IMR-90 (cell line): ENCODE measurements at regions not wholly inside any gene's neighbourhood (a gene's known extent, or its start where the extent isn't known, plus 50 kb on each side); places are given as distances from the start of the nearest gene placed in this dataset.

Experiments
- ATAC-seq: fragments of 200-7000 bp; cut with Tn5 transposase; 2 replicates; pipeline ENCODE4 v1.9.1; 2020; ENCODE audit warnings: low read depth, mild to moderate bottlenecking, moderate library complexity
- BruUV-seq: library from RNA; stranded (reverse); fragments of 400-500 nt; replicated peaks from 2 replicates; lab custom pipeline; 2021; lab: Mats Ljungman, UMichigan
- CTCF ChIA-PET: fragments of 300-600 bp; formaldehyde crosslinking; extraction: SDS; loops from one replicate; lab custom pipeline; 2021; ENCODE audit warnings: antibody characterized with exemption; lab: Yijun Ruan, JAX
- POLR2A ChIA-PET: fragments of 300-600 bp; sonication (Branson Sonifier 250); formaldehyde crosslinking; loops from one replicate; lab custom pipeline; 2022; ENCODE audit warnings: antibody characterized with exemption; ENCODE audit not compliant: unreplicated experiment; lab: Charles Lee
- DNase-seq: peaks from one replicate; pipeline ENCODE4 v3.0.0; 2013
- H2AFZ ChIP-seq: replicated peaks from 2 replicates; pipeline ENCODE3; 2013; ENCODE audit warnings: low read length, mild to moderate bottlenecking; ENCODE audit not compliant: poor library complexity
- H2AK5ac ChIP-seq: 2 replicates; pipeline ENCODE4 v1.6.1; 2013; ENCODE audit warnings: low read depth, low read length, inconsistent platforms
- H2AK9ac ChIP-seq: replicated peaks from 2 replicates; pipeline ENCODE3; 2013; ENCODE audit warnings: mild to moderate bottlenecking, low read depth, low read length, moderate library complexity; ENCODE audit not compliant: poor library complexity
- H2BK120ac ChIP-seq: 2 replicates; pipeline ENCODE4 v1.6.1; 2013; ENCODE audit warnings: low read depth, low read length, inconsistent platforms
- H2BK15ac ChIP-seq: 3 replicates; pipeline ENCODE4 v1.6.1; 2013; ENCODE audit warnings: low read depth, low read length, inconsistent platforms
- H2BK20ac ChIP-seq: 2 replicates; pipeline ENCODE4 v1.6.1; 2013; ENCODE audit warnings: low read depth, mild to moderate bottlenecking, inconsistent platforms, low read length, moderate library complexity
- H2BK5ac ChIP-seq: 2 replicates; pipeline ENCODE4 v1.6.1; 2013; ENCODE audit warnings: mild to moderate bottlenecking, low read depth, low read length, inconsistent platforms; ENCODE audit not compliant: poor library complexity, severe bottlenecking
- H3K14ac ChIP-seq: replicated peaks from 2 replicates; pipeline ENCODE4 v1.6.1; 2013; ENCODE audit warnings: low read depth, low read length, inconsistent platforms
- H3K18ac ChIP-seq: 2 replicates; pipeline ENCODE4 v1.6.1; 2013; ENCODE audit warnings: low read depth, low read length, control low read depth
- H3K23ac ChIP-seq: 2 replicates; pipeline ENCODE4 v1.6.1; 2013; ENCODE audit warnings: low read depth, low read length, inconsistent platforms
- H3K27ac ChIP-seq: 2 replicates; pipeline ENCODE4 v1.5.1; 2013; ENCODE audit warnings: mild to moderate bottlenecking, control low read depth, low read length; ENCODE audit not compliant: insufficient read depth
- H3K27me3 ChIP-seq: 2 replicates; pipeline ENCODE4 v1.6.1; 2013; ENCODE audit warnings: low read length; ENCODE audit not compliant: control insufficient read depth, insufficient read depth
- H3K36me3 ChIP-seq: 2 replicates; pipeline ENCODE4 v1.6.1; 2013; ENCODE audit warnings: low read length, mixed read lengths; ENCODE audit not compliant: control insufficient read depth, insufficient read depth
- H3K4ac ChIP-seq: 2 replicates; pipeline ENCODE4 v1.6.1; 2013; ENCODE audit warnings: low read depth, low read length, inconsistent platforms
- H3K4me1 ChIP-seq: 2 replicates; pipeline ENCODE4 v1.6.1; 2013; ENCODE audit warnings: low read length, mixed read lengths; ENCODE audit not compliant: control insufficient read depth, insufficient read depth
- H3K4me2 ChIP-seq: 2 replicates; pipeline ENCODE4 v1.6.1; 2013; ENCODE audit warnings: low read depth, mild to moderate bottlenecking, control low read depth, low read length, moderate library complexity
- H3K4me3 ChIP-seq: 2 replicates; pipeline ENCODE4 v1.5.1; 2013; ENCODE audit warnings: low read depth, mild to moderate bottlenecking, control low read depth, low read length, moderate library complexity; ENCODE audit not compliant: insufficient read depth
- H3K56ac ChIP-seq: 2 replicates; pipeline ENCODE4 v1.6.1; 2013; ENCODE audit warnings: low read length, inconsistent platforms; ENCODE audit not compliant: insufficient read depth; ENCODE audit errors: extremely low read depth
- H3K79me1 ChIP-seq, 2 experiments: 2 replicates each; pipeline ENCODE4 v1.6.1; 2013; ENCODE audit warnings: low read length in 2 of 2, inconsistent platforms in 1 of 2, low read depth in 1 of 2
- H3K9ac ChIP-seq: 2 replicates; pipeline ENCODE4 v1.6.1; 2013; ENCODE audit warnings: low read depth, low read length, control low read depth
- H3K9me1 ChIP-seq: 2 replicates; pipeline ENCODE4 v1.6.1; 2013; ENCODE audit warnings: low read length, inconsistent platforms; ENCODE audit not compliant: insufficient read depth
- H3K9me3 ChIP-seq: 2 replicates; pipeline ENCODE4 v1.6.1; 2013; ENCODE audit warnings: low read length; ENCODE audit not compliant: control insufficient read depth, insufficient read depth
- H4K20me1 ChIP-seq: 2 replicates; pipeline ENCODE4 v1.6.1; 2013; ENCODE audit warnings: low read length, inconsistent platforms; ENCODE audit not compliant: insufficient read depth
- H4K5ac ChIP-seq: 2 replicates; pipeline ENCODE4 v1.6.1; 2013; ENCODE audit warnings: mild to moderate bottlenecking, low read depth, low read length, control low read depth
- H4K8ac ChIP-seq, 2 experiments: 2 replicates each; pipeline ENCODE4 v1.6.1; 2013; ENCODE audit warnings: low read depth in 2 of 2, low read length in 2 of 2, control low read depth in 1 of 2, inconsistent platforms in 1 of 2
- H4K91ac ChIP-seq: 2 replicates; pipeline ENCODE4 v1.6.1; 2013; ENCODE audit warnings: low read depth, low read length, inconsistent platforms; ENCODE audit not compliant: insufficient read depth
- BHLHE40 ChIP-seq: fragments of 150-350 bp; IDR thresholded peaks from 2 replicates; pipeline ENCODE4 v1.6.1; 2016; ENCODE audit warnings: mild to moderate bottlenecking, low read depth, low read length
- CHD1 ChIP-seq: IDR thresholded peaks from 2 replicates; pipeline ENCODE4 v1.6.1; 2012; ENCODE audit warnings: low read depth, low read length, improper control_type of control experiment
- ELK1 ChIP-seq: fragments of 150-350 bp; IDR thresholded peaks from 2 replicates; pipeline ENCODE4 v1.6.1; 2016; ENCODE audit warnings: low read depth, mild to moderate bottlenecking, low read length, moderate library complexity, borderline replicate concordance
- FOS ChIP-seq: fragments of 150-350 bp; IDR thresholded peaks from 2 replicates; pipeline ENCODE4 v1.6.1; 2016; ENCODE audit warnings: low read depth, low read length
- MAFK ChIP-seq: IDR thresholded peaks from 2 replicates; pipeline ENCODE4 v1.6.1; 2012; ENCODE audit warnings: low read depth, low read length, improper control_type of control experiment
- MAZ ChIP-seq: IDR thresholded peaks from 2 replicates; pipeline ENCODE4 v1.6.1; 2012; ENCODE audit warnings: low read depth, mild to moderate bottlenecking, low read length, improper control_type of control experiment, moderate library complexity, borderline replicate concordance
- MXI1 ChIP-seq: IDR thresholded peaks from 2 replicates; pipeline ENCODE4 v1.6.1; 2012; ENCODE audit warnings: low read depth, mild to moderate bottlenecking, low read length, moderate library complexity, borderline replicate concordance
- NFE2L2 ChIP-seq: fragments of 150-350 bp; IDR thresholded peaks from 2 replicates; pipeline ENCODE4 v1.6.1; 2016; ENCODE audit warnings: low read depth, mild to moderate bottlenecking, low read length
- POLR2A ChIP-seq: IDR thresholded peaks from 2 replicates; pipeline ENCODE4 v1.6.1; 2012; ENCODE audit warnings: mild to moderate bottlenecking, low read depth, low read length
- RAD21 ChIP-seq: IDR thresholded peaks from 2 replicates; pipeline ENCODE4 v1.6.1; 2012; ENCODE audit warnings: low read length, improper control_type of control experiment
- RCOR1 ChIP-seq: IDR thresholded peaks from 2 replicates; pipeline ENCODE4 v1.6.1; 2012; ENCODE audit warnings: mild to moderate bottlenecking, low read length, improper control_type of control experiment; ENCODE audit not compliant: insufficient replicate concordance
- RFX5 ChIP-seq: IDR thresholded peaks from 2 replicates; pipeline ENCODE4 v1.8.0; 2012; ENCODE audit warnings: low read depth, mild to moderate bottlenecking, low read length, moderate library complexity
- SMC3 ChIP-seq: fragments of 150-350 bp; IDR thresholded peaks from 2 replicates; pipeline ENCODE4 v1.6.1; 2016; ENCODE audit warnings: low read depth, mild to moderate bottlenecking, antibody characterized with exemption, low read length, moderate library complexity
- USF2 ChIP-seq: fragments of 150-350 bp; IDR thresholded peaks from 2 replicates; pipeline ENCODE4 v1.6.1; 2017; ENCODE audit warnings: mild to moderate bottlenecking, antibody characterized with exemption, low read length, low read depth
- WGBS, 2 experiments: methylation state at CpG; one replicate each; pipeline versions ENCODE4 v1.1.5 to v1.1.7; 2013; ENCODE audit warnings: missing lambda C conversion rate in 2 of 2; ENCODE audit not compliant: insufficient read length in 1 of 2; ENCODE audit errors: extremely low coverage in 2 of 2; 5-methylcytosine and 5-hydroxymethylcytosine counted together
- dilution Hi-C: fragments of 300-500 bp; cut with HindIII; formaldehyde crosslinking; loops from one replicate; pipeline ENCODE4 v1.14.3; 2018; ENCODE audit warnings: low sequenced_read_pairs; ENCODE audit not compliant: unreplicated experiment
- in situ Hi-C: fragments of 300-500 bp; cut with MboI; formaldehyde crosslinking; loops from 3 replicates; pipeline ENCODE4 v1.14.3; 2019; ENCODE audit warnings: low sequenced_read_pairs, inconsistent platforms, mixed read lengths
- intact Hi-C: fragments of 100-400 bp; cut with micrococcal nuclease; formaldehyde crosslinking; loops from 2 replicates; pipeline ENCODE4 v1.10.0; 2022
- TF ChIP-seq, protein P1 (sequence below): conservative IDR thresholded peaks from 2 replicates; pipeline ENCODE4 v1.5.1; 2012; ENCODE audit warnings: mild to moderate bottlenecking, low read depth, low read length, improper control_type of control experiment

GRCh38 chr13:69595181-69595580 is 512.4 kb upstream of the ATXN8OS start:
- POLR2A ChIA-PET = no interaction called here
- H3K27ac ChIP-seq = no peak overlapping the region

More at GRCh38 chr13:69595181-69595580, 512.4 kb upstream of the ATXN8OS start:
- Histone ChIP-seq H3K9me3 (no peaks in the 10 kb centered on the region; the same call in 1 of the 2 replicates), H3K4me3 (no peak overlapping the region), H3K4me1 (no peaks in the 10 kb centered on the region), H3K9ac (no peak overlapping the region), H3K36me3 (no peaks in the 10 kb centered on the region), H3K23ac (no peak overlapping the region), H3K27me3 (no peaks in the 10 kb centered on the region), H2BK120ac (no peak overlapping the region), H4K8ac (no peak overlapping the region), H2AK5ac (no peak overlapping the region), H4K20me1 (no peaks in the 10 kb centered on the region), H3K18ac (no peak overlapping the region), H2AK9ac (no peak overlapping the region), H3K56ac (no peak overlapping the region), H4K91ac (no peak overlapping the region), H3K4ac (no peak overlapping the region), H2BK20ac (no peak overlapping the region), H3K4me2 (no peak overlapping the region), H3K9me1 (no peaks in the 10 kb centered on the region), H2BK15ac (no peak overlapping the region), H2BK5ac (no peak overlapping the region), H2AFZ (no peak overlapping the region), H4K5ac (no peak overlapping the region), H3K79me1 (no peaks in the 10 kb centered on the region), H3K14ac (no peak overlapping the region)
- ATAC-seq = no peak
- intact Hi-C loops (no loop called here), in situ Hi-C loops (no loop called here), dilution Hi-C loops (no loop called here)
- no TSS peak for BruUV-seq
- CTCF ChIA-PET = no interaction called here
- TF ChIP-seq MAFK (no peak), SMC3 (no peak), BHLHE40 (no peak), ELK1 (no peak), MAZ (no peak), RFX5 (no peak), USF2 (no peak), CHD1 (no peak), RAD21 (no peak), POLR2A (no peak), FOS (no peak), RCOR1 (no peak), MXI1 (no peak), NFE2L2 (no peak)
- TF ChIP-seq, protein P1, sequence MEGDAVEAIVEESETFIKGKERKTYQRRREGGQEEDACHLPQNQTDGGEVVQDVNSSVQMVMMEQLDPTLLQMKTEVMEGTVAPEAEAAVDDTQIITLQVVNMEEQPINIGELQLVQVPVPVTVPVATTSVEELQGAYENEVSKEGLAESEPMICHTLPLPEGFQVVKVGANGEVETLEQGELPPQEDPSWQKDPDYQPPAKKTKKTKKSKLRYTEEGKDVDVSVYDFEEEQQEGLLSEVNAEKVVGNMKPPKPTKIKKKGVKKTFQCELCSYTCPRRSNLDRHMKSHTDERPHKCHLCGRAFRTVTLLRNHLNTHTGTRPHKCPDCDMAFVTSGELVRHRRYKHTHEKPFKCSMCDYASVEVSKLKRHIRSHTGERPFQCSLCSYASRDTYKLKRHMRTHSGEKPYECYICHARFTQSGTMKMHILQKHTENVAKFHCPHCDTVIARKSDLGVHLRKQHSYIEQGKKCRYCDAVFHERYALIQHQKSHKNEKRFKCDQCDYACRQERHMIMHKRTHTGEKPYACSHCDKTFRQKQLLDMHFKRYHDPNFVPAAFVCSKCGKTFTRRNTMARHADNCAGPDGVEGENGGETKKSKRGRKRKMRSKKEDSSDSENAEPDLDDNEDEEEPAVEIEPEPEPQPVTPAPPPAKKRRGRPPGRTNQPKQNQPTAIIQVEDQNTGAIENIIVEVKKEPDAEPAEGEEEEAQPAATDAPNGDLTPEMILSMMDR = no peak
- no peak for DNase-seq
- WGBS, 2 experiments = no CpG with 5 or more reads among the region's 1 CpG
